Mucosa of gallbladder (tissue), 1 donor: ENCODE measurements at regions not wholly inside any gene's neighbourhood (a gene's known extent, or its start where the extent isn't known, plus 50 kb on each side); places are given as distances from the start of the nearest gene placed in this dataset.

Source experiments
- DNase-seq: peaks from one replicate; pipeline ENCODE4 v3.0.0-alpha.2; 2020; ENCODE audit warnings: low spot score
- donor health status: DM: no; HTN: no; CAD: no.

GRCh38 chr1:199959033-199959774 is 68.3 kb upstream of the NR5A2 start:
- DNase-seq, result no peak

GRCh38 chr1:199959775-199960110 is 67.8 kb upstream of the NR5A2 start:
- DNase-seq, result no peak

GRCh38 chr1:199970125-199970524 is 57.4 kb upstream of the NR5A2 start:
- no peak for DNase-seq

- peak; percentile 29 for DNase-seq
Observed at GRCh38 chr1:199976496-199977144, 50.9 kb upstream of the NR5A2 start.
